ENCODE measurements at regions not wholly inside any gene's neighbourhood (a gene's known extent, or its start where the extent isn't known, plus 50 kb on each side); places are given as distances from the start of the nearest gene placed in this dataset.
"Not testable (repeated sequence)": the region's sequence is repeated elsewhere in the genome, so short reads cannot be mapped to it uniquely, and the experiment has no call there.

GRCh38 chr2:59770651-59771050 is 782.8 kb downstream of the BCL11A start:
- no peak for DNase-seq

- DNase-seq = no peak
These were observed 791.5 kb downstream of the BCL11A start for GRCh38 chr2:59761966-59762365.

- no peak for DNase-seq
These were observed 797.3 kb downstream of the BCL11A start for GRCh38 chr2:59756150-59756549.

- peak in 1 of 2 experiments; percentile 32 for DNase-seq
These were observed 799.3 kb downstream of the BCL11A start for GRCh38 chr2:59754011-59754735.

GRCh38 chr2:59752512-59752911 is 800.9 kb downstream of the BCL11A start:
- no peak for DNase-seq

GRCh38 chr2:59752071-59752470 is 801.4 kb downstream of the BCL11A start:
- no peak for DNase-seq

GRCh38 chr2:59751214-59751613 is 802.2 kb downstream of the BCL11A start:
- not testable (repeated sequence) for DNase-seq

GRCh38 chr2:59746291-59746690 is 807.2 kb downstream of the BCL11A start:
- no peak for DNase-seq

GRCh38 chr2:59745085-59745484 is 808.4 kb downstream of the BCL11A start:
- DNase-seq = no peak

- DNase-seq = no peak
These were observed 809.0 kb downstream of the BCL11A start for GRCh38 chr2:59744436-59744835.

GRCh38 chr2:59741840-59742239 is 811.6 kb downstream of the BCL11A start:
- DNase-seq = no peak

- DNase-seq = no peak
These were observed 814.3 kb downstream of the BCL11A start for GRCh38 chr2:59739166-59739565.

- DNase-seq = no peak
These were observed 816.2 kb downstream of the BCL11A start for GRCh38 chr2:59737299-59737698.

GRCh38 chr2:59734743-59735142 is 818.7 kb downstream of the BCL11A start:
- DNase-seq = no peak

- DNase-seq = no peak
These were observed 819.5 kb downstream of the BCL11A start for GRCh38 chr2:59733970-59734369.

- DNase-seq = no peak
These were observed 819.9 kb downstream of the BCL11A start for GRCh38 chr2:59733567-59733930.

- no peak for DNase-seq
These were observed 820.4 kb downstream of the BCL11A start for GRCh38 chr2:59732871-59733566.

- DNase-seq = no peak
These were observed 826.3 kb downstream of the BCL11A start for GRCh38 chr2:59727121-59727590.

- no peak for DNase-seq
These were observed 827.0 kb downstream of the BCL11A start for GRCh38 chr2:59726228-59727120.

GRCh38 chr2:59724746-59725145 is 828.7 kb downstream of the BCL11A start:
- DNase-seq = no peak

GRCh38 chr2:59720296-59720866 is 833.1 kb downstream of the BCL11A start:
- no peak for DNase-seq

- DNase-seq = no peak
These were observed 839.9 kb downstream of the BCL11A start for GRCh38 chr2:59713577-59713976.

- no peak for DNase-seq
These were observed 842.3 kb downstream of the BCL11A start for GRCh38 chr2:59711121-59711520.
